ENCODE measurements at regions not wholly inside any gene's neighbourhood (a gene's known extent, or its start where the extent isn't known, plus 50 kb on each side); places are given as distances from the start of the nearest gene placed in this dataset.

DNA sequence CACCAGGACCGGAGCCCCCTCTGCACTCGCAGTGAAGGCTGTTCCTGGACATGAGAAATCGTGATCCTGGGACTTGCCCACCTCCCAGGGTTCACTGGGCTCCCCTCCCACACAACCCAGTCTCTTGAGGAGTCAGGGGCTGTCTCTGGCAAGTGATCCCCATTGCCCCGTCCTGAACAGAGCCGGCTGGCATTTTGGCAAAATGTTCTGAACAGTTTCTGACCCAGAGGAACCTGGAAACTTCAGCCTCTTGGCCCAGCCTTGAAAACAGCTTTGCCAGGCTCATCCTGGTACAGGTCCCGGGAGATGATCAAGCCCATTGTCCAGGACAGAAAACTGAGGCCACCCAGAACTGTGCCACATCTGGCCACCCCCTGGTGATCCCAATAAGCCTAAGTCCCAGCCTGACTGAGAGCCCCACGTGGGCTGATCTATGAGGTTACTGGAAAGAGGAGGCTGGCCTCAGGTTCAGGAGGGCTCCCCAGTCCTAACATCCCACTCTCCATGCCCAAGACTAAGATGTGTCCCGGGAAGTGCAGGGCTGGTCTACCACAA is 115.7 kb downstream of the OAT start:
- TF ChIP-seq, protein P1, sequence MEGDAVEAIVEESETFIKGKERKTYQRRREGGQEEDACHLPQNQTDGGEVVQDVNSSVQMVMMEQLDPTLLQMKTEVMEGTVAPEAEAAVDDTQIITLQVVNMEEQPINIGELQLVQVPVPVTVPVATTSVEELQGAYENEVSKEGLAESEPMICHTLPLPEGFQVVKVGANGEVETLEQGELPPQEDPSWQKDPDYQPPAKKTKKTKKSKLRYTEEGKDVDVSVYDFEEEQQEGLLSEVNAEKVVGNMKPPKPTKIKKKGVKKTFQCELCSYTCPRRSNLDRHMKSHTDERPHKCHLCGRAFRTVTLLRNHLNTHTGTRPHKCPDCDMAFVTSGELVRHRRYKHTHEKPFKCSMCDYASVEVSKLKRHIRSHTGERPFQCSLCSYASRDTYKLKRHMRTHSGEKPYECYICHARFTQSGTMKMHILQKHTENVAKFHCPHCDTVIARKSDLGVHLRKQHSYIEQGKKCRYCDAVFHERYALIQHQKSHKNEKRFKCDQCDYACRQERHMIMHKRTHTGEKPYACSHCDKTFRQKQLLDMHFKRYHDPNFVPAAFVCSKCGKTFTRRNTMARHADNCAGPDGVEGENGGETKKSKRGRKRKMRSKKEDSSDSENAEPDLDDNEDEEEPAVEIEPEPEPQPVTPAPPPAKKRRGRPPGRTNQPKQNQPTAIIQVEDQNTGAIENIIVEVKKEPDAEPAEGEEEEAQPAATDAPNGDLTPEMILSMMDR (IDR thresholded peaks at IDR 0.05): no peak
- intact Hi-C loops (cut with DNase I): no loop called here
- no peak overlapping the region for H3K9ac ChIP-seq (ENCODE audit: low read depth in 2 of 2, low read length in 2 of 2)

DNA sequence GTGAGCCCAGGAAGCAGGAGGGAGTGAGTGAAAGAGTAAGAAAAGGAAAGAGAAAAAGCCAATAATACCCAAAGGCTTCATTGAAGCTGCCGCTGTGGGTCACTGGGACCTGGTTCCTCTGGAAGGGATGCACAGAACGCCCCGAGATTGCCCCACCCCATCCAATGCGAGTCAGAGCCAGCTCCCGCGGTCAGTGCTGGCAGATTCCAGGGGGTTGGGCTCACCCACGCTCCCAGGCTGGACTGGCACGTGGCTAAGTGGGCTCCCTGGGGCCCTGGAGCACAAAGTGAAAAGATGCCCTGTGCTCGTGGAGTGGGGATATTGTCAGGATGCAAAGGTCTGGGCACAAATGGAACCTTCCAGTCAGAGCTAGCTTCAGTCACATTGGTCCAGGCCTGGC is 117.0 kb downstream of the OAT start:
- Histone ChIP-seq H3K36me3 (no peaks in the 10 kb centered on the region), H3K9me3 (no peaks in the 10 kb centered on the region), H3K4me3 (no peak overlapping the region), H3K27ac (no peak overlapping the region), H3K27me3 (no peaks in the 10 kb centered on the region), H3K9ac (ENCODE audit: low read depth in 2 of 2, low read length in 2 of 2) (no peak overlapping the region), H3K4me1 (no peaks in the 10 kb centered on the region)
- no peak for DNase-seq
- intact Hi-C loops (cut with DNase I): no loop called here
- TF ChIP-seq, protein P1 (IDR thresholded peaks at IDR 0.05): no peak

More for the DNA sequence above, 115.7 kb downstream of the OAT start:
- DNase-seq: no peak
- H3K4me1 ChIP-seq: no peaks in the 10 kb centered on the region
- no peak overlapping the region for H3K27ac ChIP-seq
- no peaks in the 10 kb centered on the region for H3K36me3 ChIP-seq
- no peak overlapping the region for H3K4me3 ChIP-seq
- H3K9me3 ChIP-seq: no peaks in the 10 kb centered on the region
- no peaks in the 10 kb centered on the region for H3K27me3 ChIP-seq

GRCh38 chr10:124300735-124301134 is 118.0 kb downstream of the OAT start:
- Histone ChIP-seq H3K4me3 (no peak overlapping the region), H3K27me3 (no peaks in the 10 kb centered on the region), H3K36me3 (no peaks in the 10 kb centered on the region), H3K9me3 (no peaks in the 10 kb centered on the region), H3K9ac (ENCODE audit: low read depth in 2 of 2, low read length in 2 of 2) (no peak overlapping the region), H3K27ac (no peak overlapping the region), H3K4me1 (no peaks in the 10 kb centered on the region)
- TF ChIP-seq, protein P1 (IDR thresholded peaks at IDR 0.05): no peak
- DNase-seq: no peak
- intact Hi-C loops (cut with DNase I): no loop called here

- no peak overlapping the region for H3K4me3 ChIP-seq
- no peaks in the 10 kb centered on the region for H3K27me3 ChIP-seq
- H3K9me3 ChIP-seq: no peaks in the 10 kb centered on the region
- no peak for DNase-seq
- intact Hi-C loops (cut with DNase I): no loop called here
- H3K36me3 ChIP-seq: no peaks in the 10 kb centered on the region
- H3K9ac ChIP-seq (ENCODE audit: low read depth in 2 of 2, low read length in 2 of 2): no peak overlapping the region
- H3K27ac ChIP-seq: no peak overlapping the region
- H3K4me1 ChIP-seq: no peaks in the 10 kb centered on the region
- TF ChIP-seq, protein P1 (IDR thresholded peaks at IDR 0.05): no peak
These were observed 118.5 kb downstream of the OAT start for GRCh38 chr10:124300224-124300623.

GRCh38 chr10:124299696-124300095 is 119.0 kb downstream of the OAT start:
- Histone ChIP-seq H3K9me3 (no peaks in the 10 kb centered on the region), H3K4me3 (no peak overlapping the region), H3K4me1 (no peaks in the 10 kb centered on the region), H3K9ac (ENCODE audit: low read depth in 2 of 2, low read length in 2 of 2) (no peak overlapping the region), H3K36me3 (no peaks in the 10 kb centered on the region), H3K27me3 (no peaks in the 10 kb centered on the region), H3K27ac (no peak overlapping the region)
- intact Hi-C loops (cut with DNase I): no loop called here
- TF ChIP-seq, protein P1 (IDR thresholded peaks at IDR 0.05): no peak
- no peak for DNase-seq

Measured in colonic mucosa (tissue), 4 donors.